ENCODE measurements at regions not wholly inside any gene's neighbourhood (a gene's known extent, or its start where the extent isn't known, plus 50 kb on each side); places are given as distances from the start of the nearest gene placed in this dataset.
"Not testable (repeated sequence)": the region's sequence is repeated elsewhere in the genome, so short reads cannot be mapped to it uniquely, and the experiment has no call there.

DNA sequence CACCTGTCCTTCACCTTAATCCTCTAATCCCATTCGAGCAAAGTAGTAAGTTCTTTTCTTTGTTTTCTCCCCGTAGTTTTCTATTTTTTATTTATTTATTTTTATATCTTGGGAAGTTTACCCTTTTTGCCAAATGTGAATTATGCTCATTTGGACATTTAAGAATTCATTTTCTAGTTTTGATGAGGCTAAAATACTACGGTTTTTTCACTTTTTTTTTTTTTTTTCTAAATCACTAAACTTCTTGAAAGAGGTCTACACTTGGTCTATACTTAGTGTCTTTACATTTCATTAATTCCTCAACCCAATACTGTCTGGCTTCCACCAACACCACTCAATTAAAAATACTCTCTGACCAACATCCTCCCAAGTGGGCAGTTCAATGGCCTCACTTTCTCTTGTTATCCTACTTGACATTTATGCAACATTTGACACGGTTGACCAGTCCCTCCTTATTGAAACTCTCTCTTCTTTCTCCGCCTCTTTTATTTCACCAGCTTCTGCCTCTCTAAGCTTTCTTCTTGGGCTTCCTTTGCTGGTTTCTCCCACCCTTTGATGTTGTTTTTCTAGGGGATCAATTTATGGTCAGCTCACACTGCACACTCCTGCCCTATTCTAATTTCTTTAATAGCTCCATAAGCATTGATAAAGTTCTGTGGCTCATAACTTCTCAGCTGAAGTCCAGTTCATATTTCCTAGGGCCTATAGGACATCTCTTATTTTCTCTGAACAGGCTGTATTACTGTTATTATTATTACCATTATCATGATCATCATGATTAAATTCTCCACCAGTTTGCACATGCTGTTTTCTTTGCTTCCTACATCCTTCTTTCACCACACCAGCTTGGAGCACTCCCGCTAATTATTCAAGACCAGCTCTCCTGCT is 72.6 kb upstream of the CITED2 start:
- no peak for DNase-seq (ENCODE audit: low read depth in 2 of 2)

DNA sequence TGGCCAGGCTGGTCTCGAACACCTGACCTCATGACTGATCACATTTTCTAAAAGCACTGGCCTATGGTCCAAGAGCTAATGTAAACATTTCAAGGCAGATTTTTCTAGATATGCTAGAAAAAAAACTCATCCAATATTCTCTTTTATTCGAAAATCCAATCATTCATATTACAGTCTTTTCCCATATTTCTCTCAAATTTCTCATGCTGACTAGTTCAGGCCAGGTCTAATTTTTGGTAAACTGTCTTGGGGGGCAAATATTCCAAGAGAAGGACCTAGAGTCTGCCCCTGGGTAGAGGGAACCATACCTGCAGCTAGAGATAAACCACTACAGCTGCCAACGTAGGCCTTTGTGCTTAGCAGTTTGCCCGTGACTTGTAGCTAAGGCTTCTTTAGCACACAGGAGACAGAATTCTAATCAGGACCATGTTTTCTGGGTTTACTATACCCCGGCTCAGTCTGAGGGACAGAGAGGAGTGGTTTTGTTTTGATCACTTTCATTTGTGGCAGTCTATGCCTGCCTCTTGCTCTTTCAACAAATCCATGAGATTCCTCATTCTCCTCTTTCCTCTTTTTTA is 71.8 kb upstream of the CITED2 start:
- DNase-seq (ENCODE audit: low read depth in 2 of 2): no peak

DNA sequence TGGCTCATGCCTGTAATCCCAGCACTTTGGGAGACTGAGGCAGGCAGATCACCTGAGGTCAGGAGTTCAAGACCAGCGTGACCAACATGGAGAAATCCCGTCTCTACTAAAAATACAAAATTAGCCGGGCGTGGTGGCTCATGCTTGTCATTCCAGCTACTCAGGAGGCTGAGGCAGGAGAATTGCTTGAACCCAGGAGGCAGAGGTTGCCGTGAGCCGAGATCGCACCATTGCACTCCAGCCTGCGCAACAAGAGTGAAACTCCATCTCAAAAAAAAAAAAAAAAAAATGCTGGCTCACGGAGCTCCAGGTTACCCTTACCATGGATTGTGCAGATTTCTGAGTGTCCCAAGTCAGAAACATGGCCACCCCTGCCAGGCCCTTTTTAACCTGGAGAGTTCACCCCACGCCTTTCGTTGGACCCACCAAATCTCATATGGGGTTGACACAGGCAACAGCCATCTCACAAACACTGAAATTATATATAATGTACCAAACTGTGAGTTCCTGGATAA is 69.9 kb upstream of the CITED2 start:
- DNase-seq (ENCODE audit: low read depth in 2 of 2): not testable (repeated sequence)

DNA sequence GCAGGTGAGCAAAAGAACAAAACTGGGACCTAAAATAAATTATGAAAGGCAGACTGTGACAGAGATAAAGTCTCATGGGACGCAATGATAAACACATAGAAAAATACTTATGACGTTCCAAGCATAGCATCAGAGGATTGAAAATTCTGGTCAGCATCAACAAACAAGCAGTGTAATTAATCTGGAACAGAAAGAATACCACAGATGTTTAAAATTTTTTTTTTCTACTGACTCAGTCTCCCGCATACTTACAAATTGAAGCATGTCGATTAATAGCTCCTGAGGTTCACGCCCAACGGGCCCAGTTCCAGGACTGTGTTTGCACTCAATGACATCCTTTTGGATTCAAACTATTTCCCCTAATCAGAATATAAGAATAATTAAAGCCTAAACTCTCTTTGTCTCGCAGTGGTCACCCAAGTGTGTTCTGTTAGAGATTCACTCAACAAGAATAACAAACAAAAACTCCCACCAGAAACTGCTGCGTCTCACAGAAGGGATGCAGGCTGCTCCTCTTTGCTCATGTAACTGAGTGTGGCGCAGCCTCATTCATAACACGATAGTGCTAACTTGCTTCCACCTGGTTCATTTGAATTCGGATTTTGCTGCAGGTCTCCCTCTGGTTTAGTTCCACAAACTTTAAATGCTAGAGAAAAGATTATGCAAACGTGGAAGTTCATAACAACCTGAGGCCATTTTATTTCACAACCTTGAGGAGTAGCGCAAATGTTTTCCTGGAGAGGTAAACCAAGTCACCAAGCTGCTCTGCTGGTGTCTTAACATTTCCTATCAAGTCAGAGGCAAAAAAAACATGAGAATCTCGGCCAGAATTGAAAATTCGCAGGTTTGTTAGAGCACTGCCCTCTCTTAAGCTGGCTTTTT is 69.0 kb upstream of the CITED2 start:
- DNase-seq (ENCODE audit: low read depth in 2 of 2): no peak

DNA sequence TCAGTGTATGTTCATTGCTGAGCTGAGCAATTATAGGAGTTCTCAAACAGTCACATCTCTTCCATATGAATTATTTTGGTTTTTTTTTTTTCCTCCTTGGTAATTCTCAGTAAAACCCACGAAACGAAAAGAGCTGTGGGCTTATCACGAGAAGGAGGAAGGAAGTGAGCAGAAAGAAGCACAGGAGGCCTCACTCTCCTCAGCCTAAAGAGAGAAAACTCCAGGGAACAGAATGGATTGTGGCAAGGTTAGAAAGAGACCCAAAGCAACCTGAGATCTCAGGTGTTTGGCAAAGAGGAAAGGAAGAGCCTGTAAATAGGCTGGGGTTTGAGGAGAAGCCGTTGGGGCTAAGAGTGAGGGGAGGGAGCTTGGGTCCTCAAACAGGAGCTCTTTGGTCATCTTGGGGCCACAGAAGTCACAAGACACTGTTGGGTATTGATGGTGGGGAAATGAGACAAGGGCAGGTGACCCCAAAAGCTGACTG is 67.8 kb upstream of the CITED2 start:
- no peak for DNase-seq (ENCODE audit: low read depth in 2 of 2)

DNA sequence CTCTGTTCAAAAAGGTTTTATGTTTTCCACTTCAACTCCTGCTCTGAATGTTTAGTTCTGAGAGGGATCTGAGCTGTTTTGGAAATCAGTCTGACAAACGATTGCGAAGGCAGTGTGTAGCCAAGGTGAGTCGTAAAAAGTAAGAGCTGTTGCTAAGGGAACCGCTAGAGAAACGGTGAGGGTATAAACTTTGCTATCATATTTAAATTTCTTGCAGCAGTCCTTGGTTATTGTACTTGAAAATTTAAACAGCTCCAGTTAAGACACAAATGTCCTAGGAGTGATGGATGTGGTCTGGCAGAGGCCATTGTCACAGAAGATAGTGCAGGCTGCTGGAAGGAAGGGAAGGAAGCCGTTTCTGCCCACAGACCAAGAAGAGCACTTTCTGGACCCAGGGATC is 64.9 kb upstream of the CITED2 start:
- no peak for DNase-seq (ENCODE audit: low read depth in 2 of 2)

DNA sequence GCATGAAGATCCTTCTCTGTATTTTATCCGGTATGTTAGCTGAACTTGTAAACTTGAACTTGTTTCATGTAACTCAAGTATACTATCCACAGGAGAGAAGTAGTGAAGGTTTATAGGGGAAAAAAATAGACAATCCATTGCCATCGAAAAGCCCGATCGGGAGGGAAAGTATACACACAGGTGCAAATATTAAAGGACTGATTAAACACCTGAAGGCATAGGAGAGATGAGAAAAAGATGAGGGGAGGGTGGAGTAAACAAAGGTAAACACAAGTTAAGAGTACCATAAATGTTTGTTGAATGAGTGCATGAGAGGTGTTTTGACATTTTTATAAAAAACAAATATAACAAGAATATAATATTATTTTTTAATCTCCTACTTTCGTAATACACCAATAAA is 64.3 kb upstream of the CITED2 start:
- DNase-seq (ENCODE audit: low read depth in 2 of 2): no peak

DNA sequence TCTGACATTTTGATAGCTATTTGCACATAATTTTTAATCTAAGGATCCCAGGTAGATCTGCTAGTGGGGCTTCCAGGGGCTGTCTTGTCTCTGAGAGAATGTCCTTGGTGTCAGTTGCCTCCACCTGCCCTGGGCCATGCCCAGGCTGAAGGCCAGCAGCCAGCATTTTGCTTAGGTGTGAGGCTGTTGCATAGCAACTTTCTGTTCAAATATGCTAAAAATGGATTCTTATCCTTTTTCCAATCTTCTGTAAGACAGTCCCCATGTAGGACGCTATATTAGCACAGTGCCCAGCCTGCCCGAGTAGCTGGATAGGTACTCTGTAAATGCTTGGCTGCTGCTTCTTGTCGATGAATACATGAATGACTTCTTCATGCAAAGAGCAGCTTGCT is 62.5 kb upstream of the CITED2 start:
- DNase-seq (ENCODE audit: low read depth in 2 of 2): no peak

DNA sequence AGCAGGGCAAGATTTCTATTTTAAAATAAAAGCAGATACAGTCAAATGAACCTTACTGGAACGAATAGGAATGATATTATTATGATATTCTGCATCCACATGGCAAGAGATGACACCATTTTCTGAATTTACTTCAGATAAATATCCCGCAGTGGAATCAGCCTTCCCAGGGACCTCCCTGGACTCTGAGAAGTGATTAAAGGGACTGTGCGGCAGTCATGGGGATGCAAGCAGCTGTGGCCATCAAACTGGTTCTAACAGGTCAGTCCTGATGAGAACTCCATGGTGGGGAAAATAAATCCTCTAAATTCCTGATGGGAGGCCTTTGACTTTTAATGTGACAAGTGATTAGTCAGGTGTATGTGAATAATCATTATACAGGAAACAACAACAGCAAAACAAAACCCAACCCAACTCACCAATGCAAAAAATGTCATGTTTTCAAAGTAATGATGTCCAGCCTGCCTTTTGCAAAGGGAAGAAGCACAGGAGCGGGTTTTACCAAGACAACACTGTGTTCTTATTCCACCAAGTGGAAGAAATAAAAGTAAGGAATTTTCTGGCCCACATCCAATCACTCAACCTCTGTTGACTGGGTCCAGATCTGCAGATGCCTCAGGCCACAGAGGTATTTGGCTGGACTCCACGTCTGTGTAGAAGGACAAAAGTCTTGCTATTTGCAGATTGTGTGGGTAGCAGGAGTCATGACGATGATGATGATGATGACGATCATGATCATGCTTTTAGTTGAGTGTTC is 61.9 kb upstream of the CITED2 start:
- DNase-seq (ENCODE audit: low read depth in 2 of 2): no peak

DNA sequence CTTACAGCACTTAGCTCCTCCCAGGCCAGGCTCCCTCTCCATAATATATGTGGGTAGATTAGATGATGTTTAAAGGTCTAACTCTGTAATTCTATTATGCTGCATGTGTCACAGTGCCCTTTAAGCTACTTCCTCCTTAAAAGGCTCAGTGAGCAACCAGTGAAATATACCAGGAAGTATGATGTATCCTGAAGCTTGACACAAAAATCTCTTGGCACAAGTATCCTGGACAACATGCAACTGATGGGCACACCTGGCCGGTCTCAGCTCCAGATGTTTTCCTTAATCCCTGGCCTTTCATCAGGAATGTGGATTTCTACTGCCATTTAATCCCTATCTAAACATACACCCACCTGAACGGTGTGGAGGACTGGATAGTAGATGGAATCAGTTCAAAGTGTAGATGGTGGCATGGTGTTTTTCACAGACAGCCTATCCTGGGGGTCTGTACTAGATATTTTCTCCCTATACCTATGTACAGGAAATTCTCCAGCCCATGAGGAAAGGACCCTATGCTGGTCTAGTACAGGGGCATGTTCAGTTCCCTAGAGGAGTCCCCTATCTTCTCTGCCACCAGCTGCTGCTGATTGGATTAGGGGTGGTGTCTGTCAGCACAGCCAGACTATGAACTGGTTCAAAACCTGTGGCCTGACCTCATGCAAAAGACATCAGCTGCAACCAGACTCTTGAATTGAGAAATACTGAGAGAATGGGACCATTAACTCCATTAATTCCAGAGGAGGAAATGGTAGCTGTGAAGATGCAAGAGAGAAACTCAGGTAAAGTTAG is 59.4 kb upstream of the CITED2 start:
- no peak for DNase-seq (ENCODE audit: low read depth in 2 of 2)

DNA sequence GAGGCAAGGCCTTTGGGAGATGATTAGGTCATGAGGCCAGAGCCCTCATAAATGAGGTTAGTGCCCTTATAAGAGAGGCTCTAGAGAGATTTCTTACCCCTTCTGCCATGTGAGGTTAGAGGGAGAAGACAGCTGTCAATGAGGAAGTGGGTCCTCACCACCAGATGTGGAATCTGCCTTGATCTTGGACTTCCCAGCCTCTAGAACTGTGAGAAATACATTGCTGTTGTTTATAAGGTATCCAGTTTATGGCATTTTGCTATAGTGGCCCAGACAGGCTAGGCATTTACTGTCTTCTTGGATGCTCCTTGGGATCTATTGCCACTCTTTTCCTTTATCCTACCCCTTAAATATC is 57.1 kb upstream of the CITED2 start:
- no peak for DNase-seq (ENCODE audit: low read depth in 2 of 2)

DNA sequence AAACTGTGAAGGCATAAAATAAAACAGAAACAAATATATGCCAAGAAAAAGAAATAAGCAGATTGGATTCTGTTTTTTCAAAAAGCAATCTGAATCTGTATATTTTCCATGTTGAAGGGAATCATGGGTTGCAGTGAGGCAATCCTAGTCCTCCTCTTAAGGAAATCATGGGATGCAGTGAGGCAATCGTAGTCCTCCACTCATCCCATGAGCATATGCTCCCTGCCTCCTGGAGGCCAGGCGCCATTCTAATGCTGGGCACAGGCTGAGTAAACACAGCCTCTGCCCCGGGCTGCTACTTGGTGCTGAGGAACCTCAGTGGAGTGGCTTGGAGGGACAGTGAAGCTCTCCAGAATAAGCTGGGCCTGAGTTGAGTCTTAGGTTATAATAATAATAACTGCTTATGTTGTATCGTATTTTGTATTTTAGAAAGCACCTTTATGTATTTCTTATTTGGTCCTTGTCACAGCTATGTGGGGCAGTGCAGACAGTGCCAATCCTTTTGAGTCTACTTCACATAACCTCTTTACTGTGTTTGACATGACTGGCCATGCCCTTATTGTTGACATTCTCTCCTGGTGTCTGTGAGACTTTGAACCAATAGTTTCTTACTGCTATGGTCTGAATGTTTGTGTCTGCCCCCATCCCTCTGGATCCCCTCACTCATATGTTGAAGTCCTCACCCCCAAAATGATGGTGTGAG is 56.6 kb upstream of the CITED2 start:
- DNase-seq (ENCODE audit: low read depth in 2 of 2): no peak

DNA sequence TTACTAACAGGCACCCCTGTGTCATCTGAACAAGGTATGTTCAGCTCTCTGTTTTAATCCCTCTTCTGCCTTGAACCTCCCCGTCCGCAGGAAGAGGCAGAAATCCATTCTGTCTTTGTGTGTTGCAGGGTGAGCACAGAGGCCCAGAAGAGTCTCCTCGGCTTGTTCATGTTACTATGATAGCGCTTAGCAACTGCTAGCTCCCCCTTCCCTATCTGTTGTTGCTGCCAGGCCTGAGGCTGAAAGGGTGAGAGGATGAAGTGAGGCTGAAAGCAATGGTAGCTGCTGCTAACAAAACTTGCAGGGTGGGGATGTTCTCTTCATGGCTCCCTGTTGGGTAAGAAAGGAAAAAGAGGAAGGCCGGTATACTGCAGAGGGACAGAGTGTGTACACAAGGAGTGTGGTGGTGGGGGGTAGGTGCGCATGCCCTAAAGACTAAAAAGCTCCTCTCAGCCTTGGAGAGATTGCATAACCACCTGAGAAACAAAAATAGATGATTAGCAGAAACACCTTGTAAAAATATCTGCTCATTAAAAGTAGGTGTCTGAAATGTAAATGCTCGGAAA is 55.2 kb upstream of the CITED2 start:
- DNase-seq (ENCODE audit: low read depth in 2 of 2): no peak

DNA sequence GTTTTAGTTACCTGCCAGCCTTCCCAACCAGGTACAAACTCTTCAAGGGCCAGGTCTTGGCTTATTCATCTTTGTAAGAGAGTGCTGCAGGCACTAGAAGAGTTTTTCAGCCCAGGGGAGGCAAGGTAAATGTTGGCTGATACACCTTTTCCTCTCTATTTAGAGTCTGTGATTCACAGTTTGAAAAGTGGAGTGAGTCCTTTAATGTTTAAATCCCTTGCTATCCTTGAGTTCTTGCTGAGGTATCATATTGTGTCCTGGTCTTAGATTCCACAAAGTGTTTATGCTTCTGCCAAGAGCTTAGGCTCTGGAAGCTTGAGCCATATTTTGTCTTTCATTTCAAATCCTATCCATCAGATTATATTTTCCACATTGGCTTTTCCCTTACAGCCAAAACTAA is 52.8 kb upstream of the CITED2 start:
- no peak for DNase-seq (ENCODE audit: low read depth in 2 of 2)

DNA sequence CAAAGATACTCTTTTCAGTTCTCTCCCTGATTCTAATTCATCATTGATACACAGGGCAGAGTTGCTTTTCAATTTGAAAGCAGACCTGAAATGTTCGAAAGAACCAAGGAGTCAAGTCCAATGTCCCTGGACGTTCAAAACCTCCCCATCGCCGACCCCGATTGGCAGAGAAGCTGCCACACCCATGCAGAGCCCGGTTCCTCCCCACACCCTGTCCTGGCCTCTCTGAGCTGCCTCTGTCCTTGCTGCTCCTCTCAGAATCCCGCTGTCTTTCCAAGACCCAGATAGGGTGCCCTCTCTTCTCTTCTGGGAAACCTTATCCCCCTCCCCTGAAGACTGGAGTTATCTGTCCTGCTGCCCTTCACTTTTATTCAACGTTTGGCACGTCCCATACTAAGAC is 52.3 kb upstream of the CITED2 start:
- no peak for DNase-seq (ENCODE audit: low read depth in 2 of 2)

DNA sequence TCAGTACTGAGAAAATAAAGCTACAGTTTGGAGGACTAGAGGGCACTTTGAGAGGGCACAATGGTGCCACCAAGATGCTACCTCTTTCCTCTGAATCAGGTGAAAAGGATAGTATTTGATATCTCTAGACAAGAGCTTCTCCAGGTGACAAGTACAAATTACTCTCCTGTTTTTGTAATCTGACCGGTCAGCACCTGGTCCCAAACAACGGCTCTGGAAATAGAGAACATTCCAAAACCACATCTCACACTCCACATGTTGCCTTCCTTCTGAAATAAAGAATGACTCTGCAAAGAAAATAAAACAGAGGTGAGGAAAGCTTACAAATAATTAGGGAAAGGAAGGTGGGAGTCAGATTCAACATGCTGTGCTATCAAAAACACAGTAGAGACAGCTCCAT is 51.3 kb upstream of the CITED2 start:
- DNase-seq (ENCODE audit: low read depth in 2 of 2): no peak

DNA sequence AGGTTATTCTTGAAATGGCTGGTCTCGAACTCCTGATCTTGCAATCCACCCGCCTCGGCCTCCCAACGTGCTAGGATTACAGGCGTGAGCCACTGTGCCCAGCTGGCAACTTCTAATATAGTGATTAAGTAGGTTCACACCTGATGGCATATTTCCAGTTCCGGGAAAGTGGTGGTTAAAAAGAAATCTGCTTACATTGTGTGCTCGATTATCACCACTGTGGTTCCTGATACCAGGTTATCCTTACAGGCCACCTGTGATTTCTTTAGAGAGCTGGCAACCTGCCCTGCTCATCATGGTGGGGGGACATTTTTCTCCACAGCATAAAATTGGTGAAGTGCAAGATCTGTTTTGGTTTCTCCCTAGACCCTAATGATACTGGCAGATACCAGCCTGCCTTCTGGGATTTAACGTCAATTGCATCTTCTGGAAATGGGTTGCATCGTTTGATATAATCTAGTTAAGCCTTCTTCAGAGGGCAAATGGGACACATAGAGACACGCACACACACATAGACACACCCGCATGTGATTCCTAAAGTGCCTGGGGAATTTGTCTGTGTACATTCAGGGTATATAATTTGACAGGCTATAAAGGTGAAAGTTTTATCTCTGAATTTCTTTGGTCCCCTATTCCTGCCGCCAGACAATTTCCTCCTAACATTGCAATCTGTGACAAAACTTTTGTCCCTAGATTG is 49.7 kb upstream of the CITED2 start:
- no peak for DNase-seq (ENCODE audit: low read depth in 2 of 2)
